ENCODE measurements at regions not wholly inside any gene's neighbourhood (a gene's known extent, or its start where the extent isn't known, plus 50 kb on each side); places are given as distances from the start of the nearest gene placed in this dataset.

DNA sequence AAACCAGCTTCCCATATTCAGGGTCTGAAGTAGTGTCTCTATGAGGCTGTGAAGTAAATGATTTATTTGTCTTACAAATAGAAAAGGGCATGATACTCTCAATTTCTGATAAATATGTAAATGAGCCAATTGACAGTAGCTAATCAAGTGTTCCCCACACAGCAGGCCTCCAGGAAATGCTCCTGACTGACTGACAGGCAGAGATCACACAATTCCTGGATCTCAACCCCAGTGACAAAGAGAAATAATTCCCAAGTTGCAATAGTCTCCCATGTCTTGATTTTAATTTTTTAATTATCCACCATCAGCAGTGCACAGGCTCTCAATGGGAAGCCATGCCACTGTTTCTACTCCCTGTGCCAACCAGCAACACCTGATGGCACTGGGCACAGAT, 390.4 kb downstream of the SOX11 start:
- Histone ChIP-seq H3K36me3 (ENCODE audit: low read depth) (no peaks in the 10 kb centered on the region), H3K27me3 (ENCODE audit: insufficient read depth, poor library complexity, severe bottlenecking) (no peaks in the 10 kb centered on the region), H3K27ac (ENCODE audit: poor library complexity, severe bottlenecking) (no peak overlapping the region), H3K4me1 (ENCODE audit: insufficient read depth, poor library complexity, severe bottlenecking) (no peaks in the 10 kb centered on the region), H3K4me3 (ENCODE audit: severe bottlenecking) (no peak overlapping the region), H3K9me3 (ENCODE audit: severe bottlenecking) (no peaks in the 10 kb centered on the region)
- no peak for ATAC-seq (ENCODE audit: low read depth)
- TF ChIP-seq, protein P1, sequence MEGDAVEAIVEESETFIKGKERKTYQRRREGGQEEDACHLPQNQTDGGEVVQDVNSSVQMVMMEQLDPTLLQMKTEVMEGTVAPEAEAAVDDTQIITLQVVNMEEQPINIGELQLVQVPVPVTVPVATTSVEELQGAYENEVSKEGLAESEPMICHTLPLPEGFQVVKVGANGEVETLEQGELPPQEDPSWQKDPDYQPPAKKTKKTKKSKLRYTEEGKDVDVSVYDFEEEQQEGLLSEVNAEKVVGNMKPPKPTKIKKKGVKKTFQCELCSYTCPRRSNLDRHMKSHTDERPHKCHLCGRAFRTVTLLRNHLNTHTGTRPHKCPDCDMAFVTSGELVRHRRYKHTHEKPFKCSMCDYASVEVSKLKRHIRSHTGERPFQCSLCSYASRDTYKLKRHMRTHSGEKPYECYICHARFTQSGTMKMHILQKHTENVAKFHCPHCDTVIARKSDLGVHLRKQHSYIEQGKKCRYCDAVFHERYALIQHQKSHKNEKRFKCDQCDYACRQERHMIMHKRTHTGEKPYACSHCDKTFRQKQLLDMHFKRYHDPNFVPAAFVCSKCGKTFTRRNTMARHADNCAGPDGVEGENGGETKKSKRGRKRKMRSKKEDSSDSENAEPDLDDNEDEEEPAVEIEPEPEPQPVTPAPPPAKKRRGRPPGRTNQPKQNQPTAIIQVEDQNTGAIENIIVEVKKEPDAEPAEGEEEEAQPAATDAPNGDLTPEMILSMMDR (IDR thresholded peaks at IDR 0.05; ENCODE audit: poor library complexity, severe bottlenecking), result no peak
- no peak for DNase-seq (ENCODE audit: low spot score)

DNA sequence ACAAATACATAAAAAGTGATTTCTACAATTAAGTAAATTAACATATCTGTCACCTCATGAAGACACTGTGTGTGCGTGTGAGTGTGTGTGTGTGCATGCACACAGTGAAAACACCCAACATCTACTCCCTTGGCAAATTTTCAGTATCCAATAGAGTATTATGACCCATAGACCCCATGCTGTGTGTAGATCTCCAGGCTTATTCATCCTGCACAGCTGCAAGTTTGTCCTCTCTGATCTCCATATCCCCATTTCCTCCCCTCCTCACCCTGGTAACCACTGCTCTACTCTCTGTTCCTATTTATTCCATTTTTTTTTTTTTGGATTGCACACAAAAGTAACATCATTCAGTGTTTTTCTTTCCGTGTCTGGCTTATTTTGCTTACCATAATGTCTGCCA, 391.0 kb downstream of the SOX11 start:
- TF ChIP-seq, protein P1 (IDR thresholded peaks at IDR 0.05; ENCODE audit: poor library complexity, severe bottlenecking), result no peak
- Histone ChIP-seq H3K4me1 (ENCODE audit: insufficient read depth, poor library complexity, severe bottlenecking) (no peaks in the 10 kb centered on the region), H3K4me3 (ENCODE audit: severe bottlenecking) (no peak overlapping the region), H3K36me3 (ENCODE audit: low read depth) (no peaks in the 10 kb centered on the region), H3K9me3 (ENCODE audit: severe bottlenecking) (no peaks in the 10 kb centered on the region), H3K27me3 (ENCODE audit: insufficient read depth, poor library complexity, severe bottlenecking) (no peaks in the 10 kb centered on the region), H3K27ac (ENCODE audit: poor library complexity, severe bottlenecking) (no peak overlapping the region)
- no peak for ATAC-seq (ENCODE audit: low read depth)
- DNase-seq (ENCODE audit: low spot score), result no peak

DNA sequence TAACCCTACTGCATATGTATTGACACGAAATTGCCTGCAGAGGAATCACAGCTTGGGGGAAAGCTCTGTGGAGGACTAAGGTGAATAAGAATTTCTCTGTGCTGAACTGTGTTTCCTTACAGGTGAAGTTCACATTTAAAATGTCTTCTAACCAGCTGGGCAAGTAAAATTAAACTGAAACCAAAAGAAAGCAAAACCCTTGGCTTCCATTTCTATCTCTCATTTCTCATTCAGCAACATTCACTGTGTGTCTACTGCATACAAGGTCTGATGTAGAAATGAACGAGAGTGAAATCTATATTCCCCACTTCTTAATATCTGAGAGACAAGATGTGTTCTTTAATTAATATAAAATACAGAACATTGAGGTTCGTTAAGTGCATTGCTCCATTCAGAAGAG, 397.3 kb downstream of the SOX11 start:
- Histone ChIP-seq H3K27ac (ENCODE audit: poor library complexity, severe bottlenecking) (no peak overlapping the region), H3K4me3 (ENCODE audit: severe bottlenecking) (no peak overlapping the region), H3K9me3 (ENCODE audit: severe bottlenecking) (no peaks in the 10 kb centered on the region), H3K27me3 (ENCODE audit: insufficient read depth, poor library complexity, severe bottlenecking) (no peaks in the 10 kb centered on the region), H3K4me1 (ENCODE audit: insufficient read depth, poor library complexity, severe bottlenecking) (no peaks in the 10 kb centered on the region), H3K36me3 (ENCODE audit: low read depth) (no peaks in the 10 kb centered on the region)
- no peak for ATAC-seq (ENCODE audit: low read depth)
- no peak for DNase-seq (ENCODE audit: low spot score)
- TF ChIP-seq, protein P1 (IDR thresholded peaks at IDR 0.05; ENCODE audit: poor library complexity, severe bottlenecking), result no peak

DNA sequence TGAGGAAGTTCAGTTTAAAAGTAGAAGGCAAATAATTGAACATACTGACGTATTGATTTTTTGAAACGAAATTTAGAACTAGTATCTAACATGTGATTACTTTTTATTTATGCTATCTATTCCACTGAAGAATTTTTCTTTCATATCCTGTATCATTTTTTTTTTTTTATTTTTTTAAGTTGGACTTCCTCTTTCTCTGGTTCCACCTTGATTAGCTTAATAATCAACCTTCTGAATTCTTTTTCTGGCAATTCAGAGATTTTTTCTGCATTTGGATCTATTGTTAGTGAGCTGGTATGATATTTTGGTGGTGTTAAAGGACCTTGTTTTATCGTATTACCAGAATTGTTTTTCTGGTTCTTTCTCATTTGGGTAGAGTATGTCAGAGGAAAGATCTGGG, 411.2 kb downstream of the SOX11 start:
- DNase-seq (ENCODE audit: low spot score), result no peak
- Histone ChIP-seq H3K4me3 (ENCODE audit: severe bottlenecking) (no peak overlapping the region), H3K27ac (ENCODE audit: poor library complexity, severe bottlenecking) (no peak overlapping the region), H3K27me3 (ENCODE audit: insufficient read depth, poor library complexity, severe bottlenecking) (no peaks in the 10 kb centered on the region), H3K4me1 (ENCODE audit: insufficient read depth, poor library complexity, severe bottlenecking) (no peaks in the 10 kb centered on the region), H3K9me3 (ENCODE audit: severe bottlenecking) (no peaks in the 10 kb centered on the region), H3K36me3 (ENCODE audit: low read depth) (no peaks in the 10 kb centered on the region)
- no peak for ATAC-seq (ENCODE audit: low read depth)
- TF ChIP-seq, protein P1 (IDR thresholded peaks at IDR 0.05; ENCODE audit: poor library complexity, severe bottlenecking), result no peak

DNA sequence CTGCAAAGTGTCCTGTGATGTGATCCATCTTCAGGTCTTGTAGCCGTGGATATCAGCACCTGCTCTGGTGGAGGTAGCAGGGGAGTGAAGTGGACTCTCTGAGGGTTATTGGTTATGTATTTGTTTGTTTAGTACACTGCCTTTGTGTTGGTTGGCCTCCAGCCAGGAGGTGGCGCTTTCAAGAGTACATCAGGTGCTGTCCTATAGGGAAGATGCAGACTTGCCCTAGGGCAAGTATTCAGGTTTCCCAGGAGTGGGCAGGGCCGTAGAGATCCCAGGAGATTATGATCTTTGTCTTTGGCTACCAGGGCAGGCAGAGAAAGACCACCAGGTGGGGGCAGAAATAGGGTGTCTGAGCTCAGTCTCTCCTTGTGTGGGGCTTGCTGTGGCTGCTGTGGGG, 411.8 kb downstream of the SOX11 start:
- Histone ChIP-seq H3K27me3 (ENCODE audit: insufficient read depth, poor library complexity, severe bottlenecking) (no peaks in the 10 kb centered on the region), H3K9me3 (ENCODE audit: severe bottlenecking) (no peaks in the 10 kb centered on the region), H3K4me1 (ENCODE audit: insufficient read depth, poor library complexity, severe bottlenecking) (no peaks in the 10 kb centered on the region), H3K4me3 (ENCODE audit: severe bottlenecking) (no peak overlapping the region), H3K36me3 (ENCODE audit: low read depth) (no peaks in the 10 kb centered on the region), H3K27ac (ENCODE audit: poor library complexity, severe bottlenecking) (no peak overlapping the region)
- TF ChIP-seq, protein P1 (IDR thresholded peaks at IDR 0.05; ENCODE audit: poor library complexity, severe bottlenecking), result no peak
- DNase-seq (ENCODE audit: low spot score) (no peak), ATAC-seq (ENCODE audit: low read depth) (no peak)

Data from RWPE2 (cell line).